ENCODE measurements at regions not wholly inside any gene's neighbourhood (a gene's known extent, or its start where the extent isn't known, plus 50 kb on each side); places are given as distances from the start of the nearest gene placed in this dataset.

GRCh38 chr19:29062475-29063435 is 150.2 kb downstream of the UQCRFS1 start:
- Histone ChIP-seq H3K9me3 (ENCODE audit: low read depth, low read length) (no peaks in the 10 kb centered on the region), H4K20me1 (ENCODE audit: insufficient read depth, low read length) (no peaks in the 10 kb centered on the region), H3K4me2 (ENCODE audit: insufficient read depth, low read length) (no peak overlapping the region), H3K79me2 (ENCODE audit: insufficient read depth, low read length) (no peaks in the 10 kb centered on the region), H2AFZ (ENCODE audit: low read length) (no peak overlapping the region), H3K4me1 (ENCODE audit: insufficient read depth, low read length) (no peaks in the 10 kb centered on the region), H3K27ac (ENCODE audit: low read depth, low read length) (no peak overlapping the region), H3K36me3 (ENCODE audit: insufficient read depth, low read length) (no peaks in the 10 kb centered on the region), H3K27me3 (ENCODE audit: insufficient read depth, low read length) (no peaks in the 10 kb centered on the region), H3K4me3 (ENCODE audit: insufficient read depth, low read length) (no peak overlapping the region)
- peak; percentile 56 for DNase-seq (ENCODE audit: insufficient read length, low spot score, missing footprints)
- TF ChIP-seq, protein P1, sequence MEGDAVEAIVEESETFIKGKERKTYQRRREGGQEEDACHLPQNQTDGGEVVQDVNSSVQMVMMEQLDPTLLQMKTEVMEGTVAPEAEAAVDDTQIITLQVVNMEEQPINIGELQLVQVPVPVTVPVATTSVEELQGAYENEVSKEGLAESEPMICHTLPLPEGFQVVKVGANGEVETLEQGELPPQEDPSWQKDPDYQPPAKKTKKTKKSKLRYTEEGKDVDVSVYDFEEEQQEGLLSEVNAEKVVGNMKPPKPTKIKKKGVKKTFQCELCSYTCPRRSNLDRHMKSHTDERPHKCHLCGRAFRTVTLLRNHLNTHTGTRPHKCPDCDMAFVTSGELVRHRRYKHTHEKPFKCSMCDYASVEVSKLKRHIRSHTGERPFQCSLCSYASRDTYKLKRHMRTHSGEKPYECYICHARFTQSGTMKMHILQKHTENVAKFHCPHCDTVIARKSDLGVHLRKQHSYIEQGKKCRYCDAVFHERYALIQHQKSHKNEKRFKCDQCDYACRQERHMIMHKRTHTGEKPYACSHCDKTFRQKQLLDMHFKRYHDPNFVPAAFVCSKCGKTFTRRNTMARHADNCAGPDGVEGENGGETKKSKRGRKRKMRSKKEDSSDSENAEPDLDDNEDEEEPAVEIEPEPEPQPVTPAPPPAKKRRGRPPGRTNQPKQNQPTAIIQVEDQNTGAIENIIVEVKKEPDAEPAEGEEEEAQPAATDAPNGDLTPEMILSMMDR (IDR thresholded peaks at IDR 0.05; ENCODE audit: extremely low read depth, low read depth, low read length): no peak

GRCh38 chr19:29060813-29061364 is 152.1 kb downstream of the UQCRFS1 start:
- H3K27me3 ChIP-seq (ENCODE audit: insufficient read depth, low read length): no peaks in the 10 kb centered on the region
- no peak for DNase-seq (ENCODE audit: insufficient read length, low spot score, missing footprints)
- no peak overlapping the region for H3K27ac ChIP-seq (ENCODE audit: low read depth, low read length)
- no peaks in the 10 kb centered on the region for H4K20me1 ChIP-seq (ENCODE audit: insufficient read depth, low read length)
- no peak overlapping the region for H3K4me2 ChIP-seq (ENCODE audit: insufficient read depth, low read length)
- H3K9me3 ChIP-seq (ENCODE audit: low read depth, low read length): no peaks in the 10 kb centered on the region
- TF ChIP-seq, protein P1 (IDR thresholded peaks at IDR 0.05; ENCODE audit: extremely low read depth, low read depth, low read length): no peak
- no peaks in the 10 kb centered on the region for H3K4me1 ChIP-seq (ENCODE audit: insufficient read depth, low read length)
- no peaks in the 10 kb centered on the region for H3K36me3 ChIP-seq (ENCODE audit: insufficient read depth, low read length)
- no peak overlapping the region for H3K4me3 ChIP-seq (ENCODE audit: insufficient read depth, low read length)
- H2AFZ ChIP-seq (ENCODE audit: low read length): no peak overlapping the region
- H3K79me2 ChIP-seq (ENCODE audit: insufficient read depth, low read length): no peaks in the 10 kb centered on the region

DNA sequence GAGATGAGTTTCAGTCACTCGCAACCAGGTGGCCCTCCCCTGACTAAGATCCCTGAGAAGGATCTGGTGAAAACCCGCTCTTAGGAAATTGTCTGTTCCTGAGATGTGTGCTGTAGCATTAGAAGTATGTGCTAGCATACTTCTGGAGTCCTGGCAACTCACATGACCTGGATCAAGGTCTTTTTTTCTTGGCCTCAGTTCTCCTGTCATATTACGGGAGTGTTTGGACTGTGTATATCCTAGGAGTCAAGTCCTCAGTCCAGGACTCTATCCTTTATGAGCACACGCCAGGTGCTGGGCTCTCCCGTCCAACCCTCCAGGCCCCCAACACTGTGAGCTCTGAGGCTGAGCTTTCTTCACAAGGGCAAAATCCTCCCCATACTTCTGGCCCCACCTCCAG is 156.4 kb downstream of the UQCRFS1 start:
- Histone ChIP-seq H3K4me3 (ENCODE audit: insufficient read depth, low read length) (no peak overlapping the region), H3K36me3 (ENCODE audit: insufficient read depth, low read length) (no peaks in the 10 kb centered on the region), H2AFZ (ENCODE audit: low read length) (no peak overlapping the region), H3K9me3 (ENCODE audit: low read depth, low read length) (no peaks in the 10 kb centered on the region), H4K20me1 (ENCODE audit: insufficient read depth, low read length) (no peaks in the 10 kb centered on the region), H3K27ac (ENCODE audit: low read depth, low read length) (no peak overlapping the region), H3K4me1 (ENCODE audit: insufficient read depth, low read length) (no peaks in the 10 kb centered on the region), H3K4me2 (ENCODE audit: insufficient read depth, low read length) (no peak overlapping the region), H3K79me2 (ENCODE audit: insufficient read depth, low read length) (no peaks in the 10 kb centered on the region), H3K27me3 (ENCODE audit: insufficient read depth, low read length) (no peaks in the 10 kb centered on the region)
- no peak for DNase-seq (ENCODE audit: insufficient read length, low spot score, missing footprints)
- TF ChIP-seq, protein P1 (IDR thresholded peaks at IDR 0.05; ENCODE audit: extremely low read depth, low read depth, low read length): no peak

Data from osteoblast (primary cell).